GM03348 (cell line): ENCODE measurements at regions not wholly inside any gene's neighbourhood (a gene's known extent, or its start where the extent isn't known, plus 50 kb on each side); places are given as distances from the start of the nearest gene placed in this dataset.
"Not testable (repeated sequence)": the region's sequence is repeated elsewhere in the genome, so short reads cannot be mapped to it uniquely, and the experiment has no call there.

Source experiments
- DNase-seq: peaks from one replicate; pipeline ENCODE4 v3.0.0; 2012; ENCODE audit warnings: low spot score

DNA sequence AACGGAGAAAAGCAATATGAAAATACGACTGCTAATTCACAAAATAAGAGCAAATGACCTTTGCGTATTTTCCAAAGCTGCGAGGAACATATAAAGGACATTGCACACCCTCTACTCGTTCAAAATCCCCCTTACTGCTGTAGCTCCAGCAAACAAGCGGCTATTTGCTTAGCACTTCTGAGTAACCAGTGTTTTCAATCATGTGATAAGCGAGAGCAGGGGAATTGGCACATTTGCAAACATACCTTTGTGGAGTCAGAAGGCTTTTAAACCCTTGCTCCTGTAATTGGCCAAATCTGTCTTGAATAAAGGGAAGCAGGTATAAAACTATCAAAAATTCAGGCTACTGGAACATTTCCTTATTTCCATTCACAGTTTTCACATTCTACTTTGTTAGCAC is 610.2 kb downstream of the UBE2NL start:
- no peak for DNase-seq

GRCh38 chrX:144531877-144532276 is 648.0 kb downstream of the UBE2NL start:
- no peak for DNase-seq

GRCh38 chrX:144566592-144566991 is 680.7 kb upstream of the SPANXN1 start:
- no peak for DNase-seq

DNA sequence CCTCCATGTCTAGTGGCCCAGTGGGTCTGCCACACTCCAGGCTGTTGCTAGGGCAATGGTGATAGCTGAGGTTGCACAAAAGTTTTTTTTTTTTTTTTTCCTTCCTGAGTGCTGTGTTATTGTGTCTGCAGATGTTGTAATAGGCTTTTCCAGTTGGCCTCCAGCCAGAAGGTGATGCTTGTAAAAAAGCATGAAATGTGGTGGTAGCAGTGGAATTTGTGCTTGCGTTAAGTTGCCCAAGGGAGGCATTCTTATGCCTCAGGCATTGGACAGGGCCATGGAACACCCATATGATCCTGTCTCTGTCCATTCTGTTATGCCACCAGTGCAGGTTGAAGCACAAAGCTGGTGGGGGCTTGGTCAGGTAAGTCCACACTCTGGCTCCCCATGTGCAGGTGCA is 660.5 kb upstream of the SPANXN1 start:
- DNase-seq, result no peak

DNA sequence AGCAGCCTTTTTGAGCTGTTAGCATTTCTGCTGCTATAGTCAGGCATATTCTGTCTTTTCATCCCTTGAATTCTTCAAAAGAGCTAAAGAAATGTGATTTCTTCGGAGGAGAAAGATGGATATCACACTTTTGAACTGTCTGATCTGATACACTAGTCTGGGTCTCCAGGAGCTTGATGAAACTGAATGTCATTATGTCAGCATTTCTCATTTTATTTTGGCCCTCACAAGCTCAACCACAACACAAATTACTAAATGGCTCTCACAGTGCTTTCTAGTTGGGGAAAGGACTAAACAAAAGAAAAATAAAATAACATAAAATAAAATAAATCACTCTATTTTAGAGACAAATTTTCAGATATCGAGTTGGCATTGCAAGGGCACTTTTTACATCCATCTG is 655.3 kb upstream of the SPANXN1 start:
- no peak for DNase-seq

- no peak for DNase-seq
Measured at GRCh38 chrX:144601010-144601409, 646.3 kb upstream of the SPANXN1 start.

GRCh38 chrX:144612076-144612475 is 635.2 kb upstream of the SPANXN1 start:
- DNase-seq, result no peak

GRCh38 chrX:144616317-144616716 is 631.0 kb upstream of the SPANXN1 start:
- no peak for DNase-seq

DNA sequence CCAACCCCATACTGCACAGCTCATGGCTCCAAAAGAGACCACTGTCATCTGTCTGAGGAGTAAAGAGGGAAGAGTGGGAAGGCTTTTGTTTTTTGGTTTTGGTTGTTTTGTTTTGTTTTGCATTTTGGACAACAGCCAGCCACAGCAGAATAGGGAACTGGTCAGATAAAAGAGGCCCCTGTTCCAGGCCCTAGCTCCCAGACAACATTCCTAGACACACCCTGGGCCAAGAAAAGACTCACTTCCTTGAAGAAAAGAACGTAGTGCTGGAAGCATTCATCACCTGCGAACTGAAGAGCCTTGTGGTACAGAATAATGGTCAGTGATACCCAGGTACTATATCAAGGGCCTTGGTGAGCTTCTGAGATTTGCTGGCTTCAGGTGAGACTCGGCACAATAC is 619.4 kb upstream of the SPANXN1 start:
- no peak for DNase-seq

- DNase-seq, result not testable (repeated sequence)
Measured at GRCh38 chrX:144634451-144634850, 612.9 kb upstream of the SPANXN1 start.

GRCh38 chrX:144637731-144638130 is 609.6 kb upstream of the SPANXN1 start:
- no peak for DNase-seq

- no peak for DNase-seq
Measured at GRCh38 chrX:144648788-144649187, 598.5 kb upstream of the SPANXN1 start.

DNA sequence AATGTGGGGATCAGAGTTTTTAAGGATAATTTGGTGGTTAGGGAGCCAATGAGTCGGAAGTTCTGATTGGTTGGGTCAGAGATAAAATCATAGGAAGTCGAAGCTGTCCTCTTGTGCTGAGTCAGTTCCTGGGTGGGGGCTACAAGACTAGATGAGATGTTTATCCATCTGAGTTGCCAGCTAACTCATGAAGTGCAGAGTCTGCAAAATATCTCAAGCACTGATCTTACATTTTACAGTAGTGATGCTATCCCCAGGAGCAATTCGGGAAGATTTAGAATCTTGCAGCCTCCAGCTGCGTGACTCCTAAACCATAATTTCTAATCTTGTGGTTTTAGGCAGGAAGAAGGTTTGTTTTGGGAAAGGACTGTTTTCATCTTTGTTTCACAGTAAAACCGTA is 565.8 kb upstream of the SPANXN1 start:
- peak; percentile 0 for DNase-seq

GRCh38 chrX:144683247-144683646 is 564.1 kb upstream of the SPANXN1 start:
- no peak for DNase-seq

GRCh38 chrX:144709841-144710240 is 537.5 kb upstream of the SPANXN1 start:
- DNase-seq, result no peak

GRCh38 chrX:144715337-144715736 is 532.0 kb upstream of the SPANXN1 start:
- no peak for DNase-seq

DNA sequence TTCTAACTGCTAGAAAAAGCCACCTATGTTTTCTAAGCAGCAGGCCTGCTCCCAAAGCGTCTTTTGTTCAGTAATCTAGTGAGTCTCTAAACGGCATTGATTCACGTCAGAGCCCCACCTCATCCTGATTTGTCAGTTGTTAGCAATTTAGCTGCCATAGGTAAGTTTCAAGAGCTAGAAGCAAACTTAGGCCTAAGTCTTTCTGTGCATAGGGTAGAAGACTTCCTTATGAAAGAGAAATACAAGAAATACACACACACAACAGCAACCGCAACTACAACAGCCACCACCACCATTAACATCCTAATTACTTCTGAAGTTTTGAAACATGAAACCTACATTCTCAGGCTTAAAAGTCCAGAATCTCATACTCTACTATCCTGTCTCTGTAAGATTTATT is 531.1 kb upstream of the SPANXN1 start:
- DNase-seq, result no peak

- no peak for DNase-seq
Measured at GRCh38 chrX:144717682-144718081, 529.6 kb upstream of the SPANXN1 start.

GRCh38 chrX:144722307-144722706 is 525.0 kb upstream of the SPANXN1 start:
- DNase-seq, result no peak

DNA sequence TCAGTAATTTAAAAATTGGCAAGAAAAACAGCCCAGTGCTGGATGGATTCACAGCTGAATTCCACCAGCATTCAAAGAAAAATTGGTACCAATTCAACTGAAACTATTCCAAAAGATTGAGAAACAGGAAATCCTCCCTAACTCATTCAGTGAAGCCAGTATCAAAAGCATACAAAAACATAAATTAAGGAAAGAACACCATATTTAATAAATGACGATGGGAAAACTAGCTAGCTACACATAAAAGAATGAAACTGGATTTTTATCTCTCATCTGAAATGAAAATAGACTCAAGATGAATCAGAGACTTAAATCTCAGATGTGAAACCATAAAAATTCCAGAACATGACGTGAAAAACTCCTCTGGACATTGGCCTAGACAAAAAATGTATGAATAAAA is 516.8 kb upstream of the SPANXN1 start:
- peak; percentile 2 for DNase-seq

DNA sequence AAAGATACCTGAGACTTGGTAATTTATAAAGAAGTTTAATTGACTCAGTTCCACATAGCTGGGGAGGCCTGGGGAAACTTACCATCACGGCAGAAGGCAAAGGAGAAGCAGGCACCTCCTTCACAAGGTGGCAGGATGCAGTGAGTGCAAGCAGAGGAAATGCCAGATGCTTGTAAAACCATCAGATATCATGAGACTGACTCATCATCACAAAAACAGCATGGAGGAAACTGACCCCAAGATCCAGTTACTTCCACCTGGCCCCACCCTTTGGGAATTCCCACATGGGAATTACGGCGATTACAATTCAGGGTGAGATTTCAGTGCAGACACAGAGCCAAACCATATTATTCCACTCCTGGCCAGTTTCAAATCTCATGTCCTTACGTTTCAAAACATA is 514.7 kb upstream of the SPANXN1 start:
- peak; percentile 1 for DNase-seq

DNA sequence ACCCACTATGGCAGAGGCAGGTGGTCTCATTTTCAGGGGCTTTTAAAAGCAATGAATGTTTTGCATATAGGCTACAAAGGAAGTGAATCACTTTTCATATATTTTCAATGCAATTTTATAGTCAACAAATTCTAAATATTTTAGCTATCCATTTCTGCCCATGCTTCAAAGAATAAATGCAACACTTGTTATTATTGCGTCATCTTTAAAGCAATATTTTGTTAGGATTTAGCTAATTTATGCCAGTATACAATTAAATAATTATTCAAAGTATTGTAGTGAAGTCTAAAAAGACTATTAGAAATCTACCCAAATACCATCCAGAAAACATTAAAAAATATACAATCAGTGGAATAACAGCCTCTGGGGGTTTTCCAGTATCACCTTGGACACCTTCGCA is 509.1 kb upstream of the SPANXN1 start:
- no peak for DNase-seq

DNA sequence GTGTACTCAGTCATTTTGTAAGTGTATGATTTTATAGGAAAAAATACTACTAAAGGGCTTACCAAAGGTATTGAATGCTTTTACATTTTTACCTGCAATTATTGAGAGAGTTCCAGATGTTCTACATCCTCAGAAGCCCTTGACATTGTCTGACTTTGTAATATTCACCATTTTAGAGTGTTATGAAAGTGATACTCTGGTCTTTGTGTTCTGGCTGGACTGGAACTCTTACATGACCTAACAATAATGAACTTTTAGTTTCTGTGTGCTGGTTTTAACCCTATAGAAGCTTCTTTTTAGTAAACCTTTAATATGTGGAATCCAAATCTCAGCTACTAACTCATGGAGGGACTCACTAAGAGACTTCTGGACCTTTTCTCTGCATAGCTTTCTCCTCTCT is 478.8 kb upstream of the SPANXN1 start:
- no peak for DNase-seq

- DNase-seq, result not testable (repeated sequence)
Measured at GRCh38 chrX:144783528-144783927, 463.8 kb upstream of the SPANXN1 start.

DNA sequence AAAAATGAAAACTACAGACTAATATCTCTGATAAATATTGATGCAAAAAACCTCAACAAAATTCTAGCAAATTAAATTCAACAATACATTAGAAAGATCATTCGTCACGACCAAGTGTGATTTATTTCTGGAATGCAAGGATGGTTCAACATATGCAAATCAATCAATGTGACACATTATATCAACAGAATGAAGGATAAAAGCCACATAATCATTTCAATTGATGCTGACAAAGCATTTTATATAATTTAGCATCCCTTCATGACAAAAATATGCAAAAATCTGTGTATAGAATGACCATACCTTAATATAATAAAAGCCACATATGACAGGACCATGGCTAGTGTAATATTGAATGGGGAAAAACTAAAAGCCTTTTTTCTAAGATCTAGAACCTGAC is 457.2 kb upstream of the SPANXN1 start:
- DNase-seq, result no peak
